ENCODE measurements at regions not wholly inside any gene's neighbourhood (a gene's known extent, or its start where the extent isn't known, plus 50 kb on each side); places are given as distances from the start of the nearest gene placed in this dataset.

- TF ChIP-seq POLR2A (IDR thresholded peaks at IDR 0.05) (no peak), CTCF (IDR thresholded peaks at IDR 0.05) (no peak), POLR2AphosphoS5 (IDR thresholded peaks at IDR 0.05) (no peak)
Observed at GRCh38 chr2:145292166-145292565, 772.2 kb upstream of the ZEB2 start.
